Suppressor macrophage treated with lipopolysaccharide for 1 hour (primary cell): ENCODE measurements at regions not wholly inside any gene's neighbourhood (a gene's known extent, or its start where the extent isn't known, plus 50 kb on each side); places are given as distances from the start of the nearest gene placed in this dataset.
"Not testable (repeated sequence)": the region's sequence is repeated elsewhere in the genome, so short reads cannot be mapped to it uniquely, and the experiment has no call there.

ENCODE experiments used
- DNase-seq, 3 donors: peaks; one replicate each; pipeline ENCODE4 v3.0.0-alpha.2; 2020 to 2022

DNA sequence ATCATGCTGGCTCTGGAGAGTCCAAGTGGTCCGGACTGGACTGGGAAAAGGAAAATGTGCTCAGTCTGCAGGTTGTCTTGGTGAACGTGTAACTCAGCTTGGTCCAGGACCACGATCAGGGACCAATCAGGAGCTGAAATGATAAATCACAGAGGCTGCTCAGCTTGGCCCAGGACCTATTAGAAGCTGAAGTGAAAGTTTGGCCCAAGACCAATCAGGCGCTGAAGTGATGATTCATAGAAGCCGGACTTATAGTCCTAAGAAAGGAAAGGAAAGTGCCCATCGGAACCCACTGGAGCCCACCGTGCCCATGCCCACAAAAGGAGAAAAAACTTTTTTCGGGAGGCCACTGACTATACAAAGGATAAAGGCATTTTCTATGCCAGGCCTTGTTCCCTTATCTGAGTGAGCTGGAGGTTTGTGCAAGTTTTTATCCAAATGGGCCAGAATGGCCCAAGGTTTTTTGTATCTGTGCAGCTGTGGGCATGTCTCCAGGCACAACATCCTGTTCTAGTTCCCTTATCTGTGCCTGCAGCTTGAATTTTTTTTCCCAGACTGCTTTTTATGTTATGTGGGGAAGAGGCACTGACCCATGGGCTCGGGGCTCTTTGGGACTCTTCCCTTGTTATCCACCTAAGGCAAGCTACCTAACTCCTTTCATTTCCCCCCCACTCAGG is 194.4 kb downstream of the FAM133A start:
- DNase-seq = no peak

DNA sequence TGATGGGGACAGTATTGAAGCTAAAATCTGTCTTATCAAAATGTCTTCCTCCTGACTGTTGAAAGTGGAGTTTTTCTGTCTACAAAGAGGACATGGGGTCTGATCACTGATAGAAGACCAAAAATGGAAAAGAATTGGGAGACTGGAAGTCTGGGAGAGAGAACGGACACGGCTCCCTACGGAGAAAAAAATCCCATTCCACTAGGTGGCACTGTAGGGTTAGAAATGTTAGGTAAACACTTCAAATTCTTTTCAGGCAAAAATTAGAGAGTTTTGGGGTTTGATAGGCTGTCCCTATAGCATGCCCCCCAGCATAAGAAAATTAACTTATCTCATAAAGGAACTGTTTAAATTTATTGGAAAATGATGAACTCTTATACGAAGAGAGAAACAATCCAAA is 200.5 kb downstream of the FAM133A start:
- DNase-seq = peak in 2 of 3 donors; percentile 6 to 17

DNA sequence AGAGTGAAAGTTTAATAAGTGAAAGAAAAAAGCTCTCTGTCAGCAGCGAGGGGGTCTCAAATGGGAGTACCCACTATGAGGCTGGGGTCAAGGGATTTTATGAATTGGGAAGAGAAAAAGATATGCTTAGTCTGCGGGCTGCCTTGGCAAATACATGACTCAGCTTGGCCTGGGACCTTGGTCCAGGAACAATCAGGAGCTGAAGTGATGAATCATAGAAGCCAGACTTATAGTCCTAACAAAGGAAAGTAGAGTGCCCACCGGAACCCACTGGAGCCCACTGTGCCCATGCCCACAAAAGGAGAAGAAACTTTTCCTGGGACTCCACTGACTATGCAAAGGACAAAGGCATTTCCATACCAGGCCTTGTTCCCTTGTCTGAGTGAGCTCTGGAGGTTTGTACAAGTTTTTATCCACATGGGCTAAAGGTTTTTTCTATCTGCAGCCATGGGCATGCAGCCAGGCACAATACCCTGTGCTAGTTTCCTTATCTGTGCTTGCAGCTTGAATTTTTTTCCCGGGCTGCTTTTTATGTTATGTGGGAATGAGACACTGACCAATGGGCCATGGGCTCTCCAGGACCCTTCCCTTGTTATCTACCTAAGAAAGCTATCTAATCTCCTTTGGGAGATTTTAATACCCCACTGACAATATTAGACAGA is 201.7 kb downstream of the FAM133A start:
- no peak for DNase-seq

DNA sequence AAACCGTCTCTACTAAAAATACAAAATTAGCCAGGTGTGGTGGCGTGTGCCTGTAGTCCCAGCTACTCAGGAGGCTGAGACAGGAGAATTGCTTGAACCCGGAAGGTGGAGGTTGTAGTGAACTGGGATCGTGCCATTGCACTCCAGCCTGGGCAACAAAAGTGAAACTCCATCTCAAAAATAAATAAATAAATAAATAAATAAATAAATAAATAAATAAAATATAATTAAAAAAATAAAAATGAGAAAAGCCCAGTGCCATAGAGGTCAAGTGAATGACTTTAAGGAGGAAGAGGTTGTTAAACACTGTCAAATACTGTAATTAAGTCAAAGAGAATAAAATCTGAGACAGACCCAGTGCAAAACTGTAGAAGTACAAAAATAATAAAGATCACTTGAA is 247.0 kb downstream of the FAM133A start:
- DNase-seq = not testable (repeated sequence)

DNA sequence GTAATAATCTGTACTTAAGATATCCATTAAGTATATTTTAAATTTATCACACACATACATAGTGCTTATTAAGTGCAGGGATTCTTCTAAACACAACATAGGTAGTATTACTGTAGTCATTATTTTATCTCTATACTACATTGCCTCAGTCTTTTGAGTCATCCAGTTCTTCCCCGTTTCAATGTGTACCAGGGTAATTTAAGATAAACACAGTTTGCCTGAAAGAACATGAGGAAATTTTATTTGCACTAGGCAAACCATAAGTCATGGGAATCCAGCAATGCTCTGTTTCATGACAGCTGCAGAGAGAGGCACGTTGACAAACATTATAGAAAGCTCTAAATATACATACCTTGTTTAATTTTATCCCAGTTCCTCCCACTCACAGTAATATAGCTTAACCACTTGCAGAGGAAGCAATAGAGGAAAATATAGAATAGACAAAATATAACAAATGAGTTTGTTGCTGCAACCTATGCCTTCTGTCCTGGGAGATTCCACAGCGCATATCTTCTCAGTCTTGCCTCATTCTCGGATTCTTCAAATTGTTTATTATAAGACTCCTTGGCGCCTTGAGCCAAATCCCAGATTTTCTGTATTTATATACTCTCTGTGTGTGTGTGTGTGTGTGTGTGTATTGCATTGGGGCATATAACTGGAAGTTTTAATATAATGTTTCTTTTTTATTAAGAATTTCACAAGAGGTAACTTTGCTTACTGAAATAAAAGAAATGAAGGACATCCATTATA is 258.6 kb downstream of the FAM133A start:
- no peak for DNase-seq

DNA sequence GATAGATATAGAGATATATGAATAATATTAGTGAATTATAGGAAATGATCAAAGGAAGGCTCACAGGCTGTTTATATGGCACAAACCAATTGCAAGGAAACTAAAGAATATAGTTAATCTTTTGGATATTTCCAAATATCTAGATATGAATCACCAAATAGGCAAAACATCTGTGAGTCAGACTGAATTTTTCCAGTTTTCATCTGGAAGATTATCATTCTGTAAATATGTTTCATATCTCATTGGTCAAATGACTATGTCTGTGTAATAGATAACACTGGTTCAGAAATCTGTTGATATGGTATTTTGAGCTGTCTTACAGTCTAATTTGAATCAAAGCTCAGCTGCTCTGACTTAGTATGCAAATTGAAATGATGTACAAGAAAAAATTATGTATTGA is 303.6 kb downstream of the FAM133A start:
- no peak for DNase-seq

DNA sequence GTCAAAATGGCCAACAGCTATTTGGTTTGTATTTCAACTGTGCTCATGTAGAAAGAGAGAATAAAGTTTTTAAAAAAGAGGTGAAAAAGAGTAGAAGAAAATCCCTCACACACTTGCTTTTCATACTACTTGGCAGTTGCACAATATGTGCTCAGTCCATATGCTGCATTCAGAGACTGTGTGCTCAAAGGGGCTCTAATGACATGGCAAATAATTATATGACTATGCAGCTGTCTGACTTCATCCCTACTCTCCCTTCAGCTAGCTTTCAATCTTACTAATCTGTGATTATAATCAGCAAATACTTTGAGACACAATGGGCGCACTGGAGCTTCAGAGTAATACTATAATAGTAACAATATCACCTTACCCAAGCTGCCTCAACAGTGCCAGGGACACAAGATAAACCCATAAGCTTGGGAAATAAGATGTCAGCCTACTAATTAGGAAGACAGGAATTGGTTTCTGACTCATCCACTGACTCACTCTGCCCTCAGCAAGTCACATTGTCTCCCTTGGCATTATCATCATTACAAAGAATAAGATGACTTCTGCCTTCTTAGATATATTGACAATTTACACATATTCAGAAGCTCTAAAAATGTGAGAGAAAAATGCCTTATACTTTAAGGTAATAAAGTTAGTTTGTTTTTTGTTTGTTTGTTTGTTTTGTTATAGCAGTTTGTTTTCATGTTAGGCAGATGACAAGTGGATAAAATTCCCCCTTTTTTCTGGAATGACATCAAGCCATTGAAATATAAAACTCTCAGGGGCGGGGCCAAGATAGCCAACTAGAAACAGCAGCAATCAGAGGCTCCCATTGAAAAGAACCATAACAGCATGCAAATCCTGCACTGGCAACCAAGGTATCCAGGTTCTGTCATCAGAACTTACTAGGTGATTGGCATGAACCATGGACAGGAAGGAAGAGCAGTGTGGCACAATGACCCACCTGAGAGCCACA is 311.6 kb downstream of the FAM133A start:
- no peak for DNase-seq
